ENCODE measurements at regions not wholly inside any gene's neighbourhood (a gene's known extent, or its start where the extent isn't known, plus 50 kb on each side); places are given as distances from the start of the nearest gene placed in this dataset.
"Not testable (repeated sequence)": the region's sequence is repeated elsewhere in the genome, so short reads cannot be mapped to it uniquely, and the experiment has no call there.

GRCh38 chr16:26692658-26693057 is 374.1 kb upstream of the C16orf82 start:
- DNase-seq: no peak
- intact Hi-C loops (cut with DNase I): no loop called here

GRCh38 chr16:26697807-26698206 is 368.9 kb upstream of the C16orf82 start:
- DNase-seq: no peak
- intact Hi-C loops (cut with DNase I): no loop called here

- DNase-seq: no peak
- intact Hi-C loops (cut with DNase I): no loop called here
Observed at GRCh38 chr16:26700250-26700649, 366.5 kb upstream of the C16orf82 start.

- intact Hi-C loops (cut with DNase I): no loop called here
- no peak for DNase-seq
Observed at GRCh38 chr16:26701243-26701886, 365.4 kb upstream of the C16orf82 start.

GRCh38 chr16:26705346-26705745 is 361.4 kb upstream of the C16orf82 start:
- DNase-seq: no peak
- intact Hi-C loops (cut with DNase I): no loop called here

GRCh38 chr16:26708428-26708827 is 358.3 kb upstream of the C16orf82 start:
- intact Hi-C loops (cut with DNase I): no loop called here
- DNase-seq: no peak

GRCh38 chr16:26709175-26709574 is 357.6 kb upstream of the C16orf82 start:
- DNase-seq: no peak
- intact Hi-C loops (cut with DNase I): no loop called here

- DNase-seq: no peak
- intact Hi-C loops (cut with DNase I): no loop called here
Observed at GRCh38 chr16:26709754-26710153, 357.0 kb upstream of the C16orf82 start.

- no peak for DNase-seq
- intact Hi-C loops (cut with DNase I): no loop called here
Observed at GRCh38 chr16:26710450-26710849, 356.3 kb upstream of the C16orf82 start.

- intact Hi-C loops (cut with DNase I): no loop called here
- DNase-seq: no peak
Observed at GRCh38 chr16:26712876-26713275, 353.9 kb upstream of the C16orf82 start.

- intact Hi-C loops (cut with DNase I): no loop called here
- no peak for DNase-seq
Observed at GRCh38 chr16:26715969-26716368, 350.8 kb upstream of the C16orf82 start.

GRCh38 chr16:26717826-26718225 is 348.9 kb upstream of the C16orf82 start:
- intact Hi-C loops (cut with DNase I): no loop called here
- DNase-seq: peak in 1 of 10 donors; percentile 49

GRCh38 chr16:26721290-26721689 is 345.4 kb upstream of the C16orf82 start:
- intact Hi-C loops (cut with DNase I): no loop called here
- DNase-seq: no peak

- DNase-seq; intact Hi-C loops (cut with DNase I): not testable (repeated sequence)
Observed at GRCh38 chr16:26721957-26722356, 344.8 kb upstream of the C16orf82 start.

- peak in 2 of 10 donors; percentile 14 to 72 for DNase-seq
- intact Hi-C loops (cut with DNase I): no loop called here
Observed at GRCh38 chr16:26724189-26724588, 342.5 kb upstream of the C16orf82 start.

- intact Hi-C loops (cut with DNase I): no loop called here
- DNase-seq: peak in 2 of 10 donors; percentile 12 to 65
Observed at GRCh38 chr16:26727848-26728247, 338.9 kb upstream of the C16orf82 start.

- peak in 1 of 10 donors; percentile 11 for DNase-seq
- intact Hi-C loops (cut with DNase I): no loop called here
Observed at GRCh38 chr16:26729951-26730541, 336.7 kb upstream of the C16orf82 start.

GRCh38 chr16:26731729-26732128 is 335.0 kb upstream of the C16orf82 start:
- intact Hi-C loops (cut with DNase I): no loop called here
- DNase-seq: no peak

GRCh38 chr16:26733710-26734109 is 333.0 kb upstream of the C16orf82 start:
- intact Hi-C loops (cut with DNase I): no loop called here
- no peak for DNase-seq

- no peak for DNase-seq
- intact Hi-C loops (cut with DNase I): no loop called here
Observed at GRCh38 chr16:26735521-26735920, 331.2 kb upstream of the C16orf82 start.

GRCh38 chr16:26736084-26736483 is 330.6 kb upstream of the C16orf82 start:
- no peak for DNase-seq
- intact Hi-C loops (cut with DNase I): no loop called here

- DNase-seq: no peak
- intact Hi-C loops (cut with DNase I): no loop called here
Observed at GRCh38 chr16:26740771-26741170, 326.0 kb upstream of the C16orf82 start.

- no peak for DNase-seq
- intact Hi-C loops (cut with DNase I): no loop called here
Observed at GRCh38 chr16:26742040-26742439, 324.7 kb upstream of the C16orf82 start.
